ENCODE measurements at regions not wholly inside any gene's neighbourhood (a gene's known extent, or its start where the extent isn't known, plus 50 kb on each side); places are given as distances from the start of the nearest gene placed in this dataset.
A peak's percentile ranks its signal among the peaks of the same experiment; 100 is the strongest.

DNA sequence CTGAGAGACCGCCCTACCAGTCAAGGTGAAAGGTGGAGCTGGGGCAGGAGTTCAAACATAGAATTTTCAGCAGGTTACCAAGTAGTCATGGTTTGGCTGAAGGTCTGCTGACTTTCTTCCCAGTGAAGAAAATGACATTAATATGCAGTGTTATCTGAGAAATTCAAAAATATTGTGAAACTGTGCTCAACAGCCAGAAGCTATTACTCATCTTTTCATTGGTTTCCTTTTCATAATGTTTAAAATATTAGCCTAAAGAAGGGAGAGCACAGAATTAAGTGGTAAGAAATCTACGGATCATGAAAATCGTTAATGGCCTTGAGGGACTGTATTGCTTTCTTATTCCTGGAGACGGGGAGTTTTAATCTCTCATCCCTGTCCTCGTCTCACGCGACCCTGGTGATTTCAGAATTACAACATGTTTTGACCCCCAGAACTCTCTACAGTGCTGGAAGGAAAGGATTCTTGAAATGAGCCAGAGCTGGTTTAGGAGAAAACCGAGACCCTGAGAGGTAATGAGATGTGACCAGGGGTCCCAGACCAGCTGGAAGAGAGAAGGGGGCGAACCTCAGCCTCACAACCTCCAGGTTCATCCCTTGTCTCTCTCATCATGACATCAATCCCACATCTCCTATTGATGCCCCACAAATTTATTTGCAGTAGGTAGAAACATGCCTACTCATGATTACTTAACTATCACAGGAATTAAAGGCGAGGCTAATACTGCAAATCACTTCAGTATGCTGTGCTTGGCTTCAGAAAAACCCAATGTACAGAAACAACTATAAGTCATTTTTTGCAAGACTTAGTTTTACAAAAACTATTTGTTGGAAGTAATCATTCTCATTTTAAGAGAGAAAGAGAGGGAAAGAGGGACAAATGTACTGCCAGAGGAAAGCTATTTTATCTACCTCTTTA, 209.5 kb downstream of the FNDC1 start:
- intact Hi-C loops (cut with DNase I; ENCODE audit: low total_unique reads), result no loop called here
- TF ChIP-seq, protein P1, sequence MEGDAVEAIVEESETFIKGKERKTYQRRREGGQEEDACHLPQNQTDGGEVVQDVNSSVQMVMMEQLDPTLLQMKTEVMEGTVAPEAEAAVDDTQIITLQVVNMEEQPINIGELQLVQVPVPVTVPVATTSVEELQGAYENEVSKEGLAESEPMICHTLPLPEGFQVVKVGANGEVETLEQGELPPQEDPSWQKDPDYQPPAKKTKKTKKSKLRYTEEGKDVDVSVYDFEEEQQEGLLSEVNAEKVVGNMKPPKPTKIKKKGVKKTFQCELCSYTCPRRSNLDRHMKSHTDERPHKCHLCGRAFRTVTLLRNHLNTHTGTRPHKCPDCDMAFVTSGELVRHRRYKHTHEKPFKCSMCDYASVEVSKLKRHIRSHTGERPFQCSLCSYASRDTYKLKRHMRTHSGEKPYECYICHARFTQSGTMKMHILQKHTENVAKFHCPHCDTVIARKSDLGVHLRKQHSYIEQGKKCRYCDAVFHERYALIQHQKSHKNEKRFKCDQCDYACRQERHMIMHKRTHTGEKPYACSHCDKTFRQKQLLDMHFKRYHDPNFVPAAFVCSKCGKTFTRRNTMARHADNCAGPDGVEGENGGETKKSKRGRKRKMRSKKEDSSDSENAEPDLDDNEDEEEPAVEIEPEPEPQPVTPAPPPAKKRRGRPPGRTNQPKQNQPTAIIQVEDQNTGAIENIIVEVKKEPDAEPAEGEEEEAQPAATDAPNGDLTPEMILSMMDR (IDR thresholded peaks at IDR 0.05), result no peak
- Histone ChIP-seq H3K4me1 (peaks cover 0 to 37% (median 13%) of the 10 kb centered on the region in 4 donors), H3K27ac (peak overlapping the region in 1 of 2 donors; percentile 18), H3K9me3 (no peaks in the 10 kb centered on the region), H3K36me3 (no peaks in the 10 kb centered on the region), H3K27me3 (no peaks in the 10 kb centered on the region), H3K4me3 (no peak overlapping the region)
- no peak for DNase-seq

DNA sequence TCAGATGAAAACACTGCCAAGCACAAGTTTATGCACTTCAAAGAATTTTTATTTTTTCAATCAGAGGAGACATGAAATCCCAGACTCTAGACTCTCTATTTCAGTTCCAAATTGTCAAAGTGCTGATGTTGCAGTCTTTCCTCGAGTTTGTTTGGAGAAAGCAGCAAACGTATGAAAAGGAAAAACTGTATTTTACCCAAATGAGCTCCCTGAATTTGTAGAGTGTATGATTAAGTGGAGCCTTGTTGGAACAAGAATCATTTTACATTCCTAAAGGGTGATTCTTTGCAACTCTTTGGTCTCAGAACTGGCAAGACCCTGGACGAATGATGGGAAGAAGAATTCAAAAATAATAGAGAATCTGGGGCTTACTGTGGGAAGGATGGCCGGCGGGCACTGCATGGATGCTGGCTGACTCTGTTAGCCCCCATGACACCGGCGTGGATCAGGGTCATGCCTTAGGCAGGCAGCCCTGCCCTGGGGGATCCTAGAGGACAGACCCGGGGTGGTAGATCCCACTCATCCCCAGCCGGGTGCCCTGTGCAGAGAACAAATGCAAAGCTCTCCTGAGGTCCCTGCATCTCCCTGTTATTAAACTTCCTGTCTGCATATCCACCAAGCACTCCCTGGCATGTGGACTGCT, 207.4 kb downstream of the FNDC1 start:
- Histone ChIP-seq H3K9me3 (no peaks in the 10 kb centered on the region), H3K4me1 (peaks cover 0 to 57% (median 20%) of the 10 kb centered on the region in 4 donors), H3K4me3 (no peak overlapping the region), H3K36me3 (no peaks in the 10 kb centered on the region), H3K27me3 (no peaks in the 10 kb centered on the region), H3K27ac (peak overlapping the region; percentile 18 to 53)
- no peak for DNase-seq
- TF ChIP-seq, protein P1 (IDR thresholded peaks at IDR 0.05), result no peak
- intact Hi-C loops (cut with DNase I; ENCODE audit: low total_unique reads), result no loop called here

DNA sequence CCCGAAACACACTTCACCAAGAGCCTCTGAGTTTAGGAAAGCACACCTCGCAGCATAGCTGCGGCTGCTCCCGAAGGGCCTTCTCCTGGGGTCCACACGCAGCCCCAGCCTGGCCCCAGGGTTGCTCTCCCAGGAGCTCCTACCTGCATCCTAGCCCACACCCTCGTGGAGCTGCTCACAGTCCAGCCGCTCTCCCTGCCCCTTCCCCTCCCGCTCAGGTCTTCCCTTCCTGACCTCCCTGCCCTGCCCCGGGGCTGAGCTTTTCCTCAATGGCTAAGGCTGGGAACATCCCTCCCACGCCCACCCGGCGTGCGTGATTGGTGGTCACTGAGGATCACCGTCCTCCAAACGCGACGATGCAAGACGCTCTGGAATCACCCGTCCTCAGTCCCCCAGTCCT, 205.8 kb downstream of the FNDC1 start:
- Histone ChIP-seq H3K27me3 (no peaks in the 10 kb centered on the region), H3K9me3 (no peaks in the 10 kb centered on the region), H3K4me3 (no peak overlapping the region), H3K4me1 (peaks cover 0 to 61% (median 21%) of the 10 kb centered on the region in 4 donors), H3K36me3 (no peaks in the 10 kb centered on the region), H3K27ac (no peak overlapping the region)
- no peak for DNase-seq
- intact Hi-C loops (cut with DNase I; ENCODE audit: low total_unique reads), result no loop called here
- TF ChIP-seq, protein P1 (IDR thresholded peaks at IDR 0.05), result no peak

DNA sequence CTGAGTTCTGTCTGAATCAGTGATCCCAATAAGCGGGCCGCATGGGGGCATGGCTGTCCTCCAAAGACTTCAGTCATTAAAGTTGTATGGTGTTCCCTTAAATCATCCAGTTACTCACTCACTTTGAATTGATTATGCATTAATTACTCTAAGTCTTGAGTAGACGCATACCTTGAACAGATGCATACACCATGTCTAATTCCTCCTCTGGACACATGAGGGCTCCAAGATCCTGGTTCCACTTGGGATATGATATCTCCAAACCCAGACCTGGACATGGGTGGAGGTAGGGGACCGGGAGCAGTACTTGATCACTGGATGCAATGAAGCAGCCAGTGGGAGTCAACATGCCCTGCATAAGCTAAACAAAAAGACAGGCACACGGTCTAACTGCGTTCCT, 204.5 kb downstream of the FNDC1 start:
- Histone ChIP-seq H3K9me3 (no peaks in the 10 kb centered on the region), H3K36me3 (no peaks in the 10 kb centered on the region), H3K27me3 (no peaks in the 10 kb centered on the region), H3K27ac (no peak overlapping the region), H3K4me1 (peaks cover 0 to 59% (median 21%) of the 10 kb centered on the region in 4 donors), H3K4me3 (no peak overlapping the region)
- intact Hi-C loops (cut with DNase I; ENCODE audit: low total_unique reads), result no loop called here
- TF ChIP-seq, protein P1 (IDR thresholded peaks at IDR 0.05), result no peak
- DNase-seq, result no peak

DNA sequence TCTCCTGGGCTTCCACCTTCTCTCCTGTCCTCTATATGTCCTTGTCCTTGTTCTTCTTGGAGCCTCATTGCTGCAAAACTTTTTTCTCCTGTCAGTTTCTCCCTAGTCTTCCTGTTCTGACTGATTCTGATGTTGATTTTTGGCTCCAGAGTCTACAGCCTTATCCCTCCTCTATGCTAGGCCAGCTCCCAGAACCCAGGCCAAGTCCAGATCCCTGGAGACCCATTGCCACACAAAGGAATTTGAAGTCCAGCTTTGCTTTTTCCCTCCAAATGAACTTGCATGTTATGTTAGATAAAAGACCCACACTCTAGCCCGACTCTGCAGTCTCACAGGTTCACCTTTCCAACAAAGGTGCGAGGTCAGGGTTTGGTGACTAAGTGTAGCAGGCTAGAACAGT, 203.1 kb downstream of the FNDC1 start:
- intact Hi-C loops (cut with DNase I; ENCODE audit: low total_unique reads), result no loop called here
- Histone ChIP-seq H3K27me3 (no peaks in the 10 kb centered on the region), H3K9me3 (no peaks in the 10 kb centered on the region), H3K36me3 (no peaks in the 10 kb centered on the region), H3K4me1 (peaks cover 0 to 46% (median 20%) of the 10 kb centered on the region in 4 donors), H3K4me3 (no peak overlapping the region), H3K27ac (peak overlapping the region; percentile 20 to 59)
- DNase-seq, result peak; percentile 48 to 86
- TF ChIP-seq, protein P1 (IDR thresholded peaks at IDR 0.05), result no peak
